ENCODE measurements at regions not wholly inside any gene's neighbourhood (a gene's known extent, or its start where the extent isn't known, plus 50 kb on each side); places are given as distances from the start of the nearest gene placed in this dataset.

DNA sequence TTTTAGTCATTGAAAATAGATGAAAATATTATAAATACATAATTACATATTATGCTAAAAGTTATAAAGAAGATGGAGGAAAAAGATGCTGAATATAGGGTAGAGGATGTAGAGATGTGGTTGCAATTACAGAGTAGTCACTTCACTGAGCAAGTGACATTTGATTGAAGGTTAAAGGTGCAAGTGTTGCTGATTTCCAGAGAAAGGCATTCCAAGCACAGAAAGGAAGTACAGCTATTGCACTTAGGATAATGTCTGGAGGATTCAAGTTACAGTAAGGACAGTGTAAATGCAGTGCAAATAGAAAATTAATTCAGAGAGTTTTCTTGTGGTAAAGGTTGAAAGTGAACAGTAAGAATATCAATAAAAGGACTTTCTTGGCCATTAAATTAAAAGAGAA lies 1721.8 kb downstream of the PCDH9 start:
- no peak for TF ChIP-seq YY1 (IDR thresholded peaks at IDR 0.05; ENCODE audit: extremely low read depth, insufficient replicate concordance, low read depth, low read length)
- TF ChIP-seq EZH2 (IDR thresholded peaks at IDR 0.05) = no peak
- TF ChIP-seq POLR2A (IDR thresholded peaks at IDR 0.05; ENCODE audit: borderline replicate concordance, extremely low read depth, insufficient read depth, insufficient read length) = no peak
- TF ChIP-seq TCF7L2 (IDR thresholded peaks at IDR 0.05; ENCODE audit: borderline replicate concordance, extremely low read depth, insufficient read depth, insufficient read length) = no peak
- TF ChIP-seq, protein P1, sequence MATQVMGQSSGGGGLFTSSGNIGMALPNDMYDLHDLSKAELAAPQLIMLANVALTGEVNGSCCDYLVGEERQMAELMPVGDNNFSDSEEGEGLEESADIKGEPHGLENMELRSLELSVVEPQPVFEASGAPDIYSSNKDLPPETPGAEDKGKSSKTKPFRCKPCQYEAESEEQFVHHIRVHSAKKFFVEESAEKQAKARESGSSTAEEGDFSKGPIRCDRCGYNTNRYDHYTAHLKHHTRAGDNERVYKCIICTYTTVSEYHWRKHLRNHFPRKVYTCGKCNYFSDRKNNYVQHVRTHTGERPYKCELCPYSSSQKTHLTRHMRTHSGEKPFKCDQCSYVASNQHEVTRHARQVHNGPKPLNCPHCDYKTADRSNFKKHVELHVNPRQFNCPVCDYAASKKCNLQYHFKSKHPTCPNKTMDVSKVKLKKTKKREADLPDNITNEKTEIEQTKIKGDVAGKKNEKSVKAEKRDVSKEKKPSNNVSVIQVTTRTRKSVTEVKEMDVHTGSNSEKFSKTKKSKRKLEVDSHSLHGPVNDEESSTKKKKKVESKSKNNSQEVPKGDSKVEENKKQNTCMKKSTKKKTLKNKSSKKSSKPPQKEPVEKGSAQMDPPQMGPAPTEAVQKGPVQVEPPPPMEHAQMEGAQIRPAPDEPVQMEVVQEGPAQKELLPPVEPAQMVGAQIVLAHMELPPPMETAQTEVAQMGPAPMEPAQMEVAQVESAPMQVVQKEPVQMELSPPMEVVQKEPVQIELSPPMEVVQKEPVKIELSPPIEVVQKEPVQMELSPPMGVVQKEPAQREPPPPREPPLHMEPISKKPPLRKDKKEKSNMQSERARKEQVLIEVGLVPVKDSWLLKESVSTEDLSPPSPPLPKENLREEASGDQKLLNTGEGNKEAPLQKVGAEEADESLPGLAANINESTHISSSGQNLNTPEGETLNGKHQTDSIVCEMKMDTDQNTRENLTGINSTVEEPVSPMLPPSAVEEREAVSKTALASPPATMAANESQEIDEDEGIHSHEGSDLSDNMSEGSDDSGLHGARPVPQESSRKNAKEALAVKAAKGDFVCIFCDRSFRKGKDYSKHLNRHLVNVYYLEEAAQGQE (IDR thresholded peaks at IDR 0.05; ENCODE audit: low read depth) = no peak
- TF ChIP-seq, protein P2, sequence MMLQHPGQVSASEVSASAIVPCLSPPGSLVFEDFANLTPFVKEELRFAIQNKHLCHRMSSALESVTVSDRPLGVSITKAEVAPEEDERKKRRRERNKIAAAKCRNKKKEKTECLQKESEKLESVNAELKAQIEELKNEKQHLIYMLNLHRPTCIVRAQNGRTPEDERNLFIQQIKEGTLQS (IDR thresholded peaks at IDR 0.05) = no peak
- no peak for TF ChIP-seq FOSL1 (IDR thresholded peaks at IDR 0.05; ENCODE audit: low read depth)
- no peak for TF ChIP-seq CBX3 (IDR thresholded peaks at IDR 0.05; ENCODE audit: low read depth)
- no peak for TF ChIP-seq ZNF274 (IDR thresholded peaks at IDR 0.05; ENCODE audit: low read depth, low read length)
- TF ChIP-seq CEBPB (IDR thresholded peaks at IDR 0.05; ENCODE audit: low read depth) = no peak
- TF ChIP-seq SRF (IDR thresholded peaks at IDR 0.05; ENCODE audit: low read depth) = no peak
- TF ChIP-seq, protein P3, sequence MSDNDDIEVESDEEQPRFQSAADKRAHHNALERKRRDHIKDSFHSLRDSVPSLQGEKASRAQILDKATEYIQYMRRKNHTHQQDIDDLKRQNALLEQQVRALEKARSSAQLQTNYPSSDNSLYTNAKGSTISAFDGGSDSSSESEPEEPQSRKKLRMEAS (IDR thresholded peaks at IDR 0.05) = no peak
- no peak for ATAC-seq
- DNase-seq (ENCODE audit: low read depth, low spot score) = no peak

More for the DNA sequence above, 1721.8 kb downstream of the PCDH9 start:
- Histone ChIP-seq H2AFZ (ENCODE audit: low read depth, low read length, poor library complexity, severe bottlenecking) (no peak overlapping the region), H3K79me2 (ENCODE audit: insufficient read depth, low read length) (no peaks in the 10 kb centered on the region), H3K9me2 (ENCODE audit: insufficient read depth) (no peaks in the 10 kb centered on the region), H3K4me1 (ENCODE audit: control insufficient read depth in 1 of 2, insufficient read depth in 2 of 2, low read length in 2 of 2) (no peaks in the 10 kb centered on the region), H3K27me3 (ENCODE audit: insufficient read depth, low read length) (no peaks in the 10 kb centered on the region), H3K27ac (ENCODE audit: low read depth, low read length) (no peak overlapping the region), H3K4me2 (ENCODE audit: low read length) (no peak overlapping the region), H3K9me3 (ENCODE audit: control insufficient read depth in 1 of 2, insufficient read depth in 1 of 2, low read depth in 1 of 2, low read length in 2 of 2) (no peaks in the 10 kb centered on the region), H3K36me3 (ENCODE audit: control insufficient read depth in 1 of 2, insufficient read depth in 2 of 2, low read length in 2 of 2) (no peaks in the 10 kb centered on the region), H3K4me3 (replicated peaks in 1 of 2; ENCODE audit: low read depth in 1 of 2, low read length in 2 of 2) (no peak overlapping the region), H3K9ac (ENCODE audit: low read length) (no peak overlapping the region), H4K20me1 (ENCODE audit: insufficient read depth) (no peaks in the 10 kb centered on the region)
- RAD21 ChIA-PET (ENCODE audit: low non-redundant PET in 1 of 2, low total read pairs in 2 of 2, uncharacterized antibody in 2 of 2, unreplicated experiment in 2 of 2) = no interaction called here
- no TSS peak for BruUV-seq (replicated peaks)
- CTCF ChIA-PET = no interaction called here
- intact Hi-C loops (cut with micrococcal nuclease) = no loop called here
- POLR2A ChIA-PET = no interaction called here

Measured in HCT116 (cell line).